Loucy (cell line): ENCODE measurements at regions not wholly inside any gene's neighbourhood (a gene's known extent, or its start where the extent isn't known, plus 50 kb on each side); places are given as distances from the start of the nearest gene placed in this dataset.
A peak's percentile ranks its signal among the peaks of the same experiment; 100 is the strongest.

Experiments
- H2AFZ ChIP-seq: fragments of 200-600 bp; sonication (generic); 2 replicates; pipeline ENCODE4 v1.6.0; 2016; ENCODE audit warnings: antibody characterized with exemption, mild to moderate bottlenecking, low read length, moderate library complexity
- H3F3A ChIP-seq: fragments of 200-600 bp; 2 replicates; pipeline ENCODE4 v1.6.0; 2016; ENCODE audit warnings: antibody characterized with exemption, low read depth, mild to moderate bottlenecking
- H3K27me3 ChIP-seq: fragments of 200-600 bp; sonication (generic); 2 replicates; pipeline ENCODE4 v1.6.1; 2014; ENCODE audit warnings: low read length, mild to moderate bottlenecking; ENCODE audit not compliant: insufficient read depth, poor library complexity, severe bottlenecking
- H3K36me3 ChIP-seq: fragments of 200-600 bp; sonication (generic); 2 replicates; pipeline ENCODE4 v1.6.1; 2016; ENCODE audit warnings: low read length; ENCODE audit not compliant: insufficient read depth
- H3K4me1 ChIP-seq: fragments of 200-600 bp; sonication (generic); 2 replicates; pipeline ENCODE4 v1.5.1; 2014; ENCODE audit warnings: low read length, mild to moderate bottlenecking; ENCODE audit not compliant: insufficient read depth, poor library complexity, severe bottlenecking
- H3K4me2 ChIP-seq: fragments of 200-600 bp; sonication (generic); 2 replicates; pipeline ENCODE4 v1.6.0; 2014; ENCODE audit warnings: antibody characterized with exemption, low read length, low read depth, mild to moderate bottlenecking; ENCODE audit not compliant: poor library complexity, severe bottlenecking
- H3K4me3 ChIP-seq: fragments of 200-600 bp; sonication (generic); 2 replicates; pipeline ENCODE4 v1.5.1; 2014; ENCODE audit warnings: low read length, mild to moderate bottlenecking, mixed read lengths; ENCODE audit not compliant: poor library complexity, severe bottlenecking
- H3K79me2 ChIP-seq: fragments of 200-600 bp; sonication (generic); 2 replicates; pipeline ENCODE4 v1.6.1; 2014; ENCODE audit warnings: low read length; ENCODE audit not compliant: insufficient read depth
- H3K9ac ChIP-seq: fragments of 200-600 bp; sonication (generic); 2 replicates; pipeline ENCODE4 v1.6.0; 2014; ENCODE audit warnings: mild to moderate bottlenecking, low read depth, low read length, moderate library complexity; ENCODE audit not compliant: poor library complexity, severe bottlenecking
- H3K9me2 ChIP-seq: fragments of 200-600 bp; sonication (generic); replicated peaks from 2 replicates; pipeline ENCODE4 v1.6.1; 2016; ENCODE audit warnings: low read depth, low read length, mixed read lengths
- H3K9me3 ChIP-seq: fragments of 200-600 bp; sonication (generic); 2 replicates; pipeline ENCODE4 v1.6.1; 2014; ENCODE audit warnings: mild to moderate bottlenecking, antibody characterized with exemption, low read length, low read depth; ENCODE audit not compliant: insufficient read depth
- H4K20me1 ChIP-seq: fragments of 200-600 bp; sonication (generic); 2 replicates; pipeline ENCODE4 v1.6.0; 2014; ENCODE audit warnings: antibody characterized with exemption, low read length, mild to moderate bottlenecking; ENCODE audit not compliant: insufficient read depth, poor library complexity, severe bottlenecking
- EZH2phosphoT487 ChIP-seq: fragments of 200-600 bp; IDR thresholded peaks from 2 replicates; pipeline ENCODE4 v1.6.1; 2018; ENCODE audit warnings: antibody characterized with exemption, mild to moderate bottlenecking, moderate library complexity, borderline replicate concordance
- TF ChIP-seq, protein P1 (sequence below): fragments of 200-600 bp; sonication (generic); conservative IDR thresholded peaks from 2 replicates; pipeline ENCODE4 v1.5.1; 2014; ENCODE audit warnings: mild to moderate bottlenecking, antibody characterized with exemption, low read length

- Histone ChIP-seq H4K20me1 (no peaks in the 10 kb centered on the region), H3K79me2 (no peaks in the 10 kb centered on the region), H3K4me1 (no peaks in the 10 kb centered on the region), H3K4me2 (no peak overlapping the region), H3K27me3 (no peaks in the 10 kb centered on the region), H3F3A (no peaks in the 10 kb centered on the region), H3K36me3 (no peaks in the 10 kb centered on the region), H3K9ac (no peak overlapping the region), H3K9me2 (no peaks in the 10 kb centered on the region), H2AFZ (no peak overlapping the region), H3K9me3 (no peaks in the 10 kb centered on the region), H3K4me3 (no peak overlapping the region)
- TF ChIP-seq, protein P1, sequence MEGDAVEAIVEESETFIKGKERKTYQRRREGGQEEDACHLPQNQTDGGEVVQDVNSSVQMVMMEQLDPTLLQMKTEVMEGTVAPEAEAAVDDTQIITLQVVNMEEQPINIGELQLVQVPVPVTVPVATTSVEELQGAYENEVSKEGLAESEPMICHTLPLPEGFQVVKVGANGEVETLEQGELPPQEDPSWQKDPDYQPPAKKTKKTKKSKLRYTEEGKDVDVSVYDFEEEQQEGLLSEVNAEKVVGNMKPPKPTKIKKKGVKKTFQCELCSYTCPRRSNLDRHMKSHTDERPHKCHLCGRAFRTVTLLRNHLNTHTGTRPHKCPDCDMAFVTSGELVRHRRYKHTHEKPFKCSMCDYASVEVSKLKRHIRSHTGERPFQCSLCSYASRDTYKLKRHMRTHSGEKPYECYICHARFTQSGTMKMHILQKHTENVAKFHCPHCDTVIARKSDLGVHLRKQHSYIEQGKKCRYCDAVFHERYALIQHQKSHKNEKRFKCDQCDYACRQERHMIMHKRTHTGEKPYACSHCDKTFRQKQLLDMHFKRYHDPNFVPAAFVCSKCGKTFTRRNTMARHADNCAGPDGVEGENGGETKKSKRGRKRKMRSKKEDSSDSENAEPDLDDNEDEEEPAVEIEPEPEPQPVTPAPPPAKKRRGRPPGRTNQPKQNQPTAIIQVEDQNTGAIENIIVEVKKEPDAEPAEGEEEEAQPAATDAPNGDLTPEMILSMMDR = no peak
- TF ChIP-seq EZH2phosphoT487 = no peak
These were observed 945.4 kb downstream of the SI start for GRCh38 chr3:164132878-164133277.

DNA sequence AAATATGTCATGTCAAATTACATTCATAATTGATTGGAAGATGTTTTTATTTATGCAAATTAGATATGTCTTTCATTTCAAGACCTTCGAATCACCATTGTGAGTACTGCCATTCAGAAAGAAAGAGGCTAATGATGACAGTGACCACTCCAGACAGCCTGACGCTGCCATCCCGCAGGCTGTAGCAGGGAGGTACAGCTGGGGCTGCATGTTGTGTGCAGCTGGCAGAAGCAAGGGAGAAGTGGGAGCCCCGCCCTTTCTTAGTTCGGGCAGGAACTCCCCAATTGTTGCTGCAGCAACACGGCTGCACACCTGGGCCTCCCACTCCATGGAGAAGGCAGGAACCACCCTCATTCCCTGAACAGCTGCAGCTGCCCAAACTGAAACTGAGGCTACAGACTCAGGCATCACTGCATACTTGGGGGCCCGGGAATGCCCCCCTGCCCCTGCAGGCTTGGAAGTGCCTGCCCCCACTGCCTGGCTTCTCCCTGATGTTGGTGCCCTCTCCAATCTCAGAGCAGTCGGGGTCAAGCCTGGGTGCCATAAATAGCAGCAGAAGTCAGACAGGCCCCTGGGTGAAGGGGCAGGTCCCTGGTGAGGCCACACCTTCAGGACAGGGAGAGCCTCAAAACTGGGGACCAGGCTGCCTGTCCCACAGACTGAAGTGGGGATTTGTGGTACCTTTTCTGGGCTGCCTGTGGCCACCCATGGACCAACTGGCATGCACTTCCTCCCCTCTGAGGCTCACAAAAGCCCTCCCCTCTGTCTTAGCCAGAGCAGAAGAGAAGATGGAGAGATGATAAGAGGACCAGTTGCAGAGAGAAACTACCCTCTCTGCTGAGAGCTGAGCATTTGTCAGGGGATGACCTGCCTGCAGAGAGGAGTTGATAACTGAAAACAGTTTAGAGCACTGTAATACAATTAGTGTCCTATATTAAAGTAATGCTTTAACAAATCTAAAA, 964.6 kb downstream of the SI start:
- Histone ChIP-seq H3K9me3 (no peaks in the 10 kb centered on the region; the same call in 1 of the 2 replicates), H3K4me1 (peaks cover 5% of the 10 kb centered on the region), H4K20me1 (no peaks in the 10 kb centered on the region), H3K9ac (no peak overlapping the region), H2AFZ (no peak overlapping the region), H3K4me3 (no peak overlapping the region), H3K79me2 (no peaks in the 10 kb centered on the region), H3K27me3 (no peaks in the 10 kb centered on the region), H3K36me3 (no peaks in the 10 kb centered on the region), H3F3A (no peaks in the 10 kb centered on the region), H3K9me2 (no peaks in the 10 kb centered on the region), H3K4me2 (no peak overlapping the region)
- no peak for TF ChIP-seq EZH2phosphoT487
- TF ChIP-seq, protein P1 = no peak

GRCh38 chr3:164096352-164096751, 981.9 kb downstream of the SI start:
- TF ChIP-seq EZH2phosphoT487 = no peak
- TF ChIP-seq, protein P1 = no peak
- no peak overlapping the region for H3K9ac ChIP-seq

More at GRCh38 chr3:164096352-164096751, 981.9 kb downstream of the SI start:
- no peak overlapping the region for H2AFZ ChIP-seq
- no peaks in the 10 kb centered on the region for H3F3A ChIP-seq
- H3K4me2 ChIP-seq = peak overlapping the region; percentile 19
- no peaks in the 10 kb centered on the region for H3K27me3 ChIP-seq
- no peaks in the 10 kb centered on the region for H3K36me3 ChIP-seq
- H3K4me1 ChIP-seq = peaks cover 6% of the 10 kb centered on the region
- H3K79me2 ChIP-seq = no peaks in the 10 kb centered on the region
- H3K4me3 ChIP-seq = no peak overlapping the region
- no peaks in the 10 kb centered on the region for H3K9me3 ChIP-seq
- no peaks in the 10 kb centered on the region for H3K9me2 ChIP-seq
- H4K20me1 ChIP-seq = no peaks in the 10 kb centered on the region
